ENCODE measurements at regions not wholly inside any gene's neighbourhood (a gene's known extent, or its start where the extent isn't known, plus 50 kb on each side); places are given as distances from the start of the nearest gene placed in this dataset.

DNA sequence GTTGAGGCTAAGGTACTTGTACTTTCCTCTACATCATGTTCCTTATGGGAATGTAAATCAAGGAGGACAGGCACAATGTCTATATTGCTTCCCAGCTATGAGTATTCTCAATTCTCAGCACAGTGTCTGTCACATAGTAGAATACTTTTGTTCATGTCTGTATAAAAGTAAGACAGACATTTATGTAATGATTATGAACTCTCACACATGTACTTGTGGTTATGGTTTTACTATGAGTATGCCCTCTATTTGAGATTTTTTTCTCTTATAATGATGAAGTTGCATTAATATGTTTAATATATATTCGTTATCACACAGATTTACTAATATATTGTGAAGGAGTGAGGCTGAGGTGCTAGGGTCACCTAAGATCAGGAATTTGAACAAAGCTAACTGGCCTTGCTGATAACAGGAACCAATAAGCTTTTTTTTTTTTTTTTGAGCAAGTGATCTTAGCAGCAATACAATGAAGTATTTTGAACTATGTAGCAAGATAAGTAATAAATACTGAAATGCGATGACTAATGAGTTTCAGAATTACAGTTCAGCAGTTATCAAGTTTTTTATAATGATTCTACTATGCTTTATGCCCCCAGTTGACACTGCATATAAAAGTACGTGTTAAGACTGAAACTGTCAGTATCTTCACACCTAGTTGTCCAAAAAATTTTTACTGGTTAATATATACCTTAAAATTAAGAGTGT is 623.1 kb downstream of the HTR1B start:
- intact Hi-C loops (cut with micrococcal nuclease), result no loop called here
- Histone ChIP-seq H2AFZ (ENCODE audit: low read depth, low read length, poor library complexity, severe bottlenecking) (no peak overlapping the region), H3K27me3 (ENCODE audit: insufficient read depth, low read length) (no peaks in the 10 kb centered on the region), H3K9ac (ENCODE audit: low read length) (no peak overlapping the region), H4K20me1 (ENCODE audit: insufficient read depth) (no peaks in the 10 kb centered on the region), H3K4me1 (ENCODE audit: control insufficient read depth in 1 of 2, insufficient read depth in 2 of 2, low read length in 2 of 2) (no peaks in the 10 kb centered on the region), H3K9me3 (ENCODE audit: control insufficient read depth in 1 of 2, insufficient read depth in 1 of 2, low read depth in 1 of 2, low read length in 2 of 2) (no peaks in the 10 kb centered on the region), H3K27ac (ENCODE audit: low read depth, low read length) (no peak overlapping the region), H3K79me2 (ENCODE audit: insufficient read depth, low read length) (no peaks in the 10 kb centered on the region), H3K9me2 (ENCODE audit: insufficient read depth) (no peaks in the 10 kb centered on the region), H3K4me2 (ENCODE audit: low read length) (no peak overlapping the region), H3K4me3 (replicated peaks in 1 of 2; ENCODE audit: low read depth in 1 of 2, low read length in 2 of 2) (no peak overlapping the region), H3K36me3 (ENCODE audit: control insufficient read depth in 1 of 2, insufficient read depth in 2 of 2, low read length in 2 of 2) (no peaks in the 10 kb centered on the region)
- no TSS peak for BruUV-seq (replicated peaks)
- DNase-seq (ENCODE audit: low read depth, low spot score), result no peak
- POLR2A ChIA-PET, result no interaction called here
- ATAC-seq, result no peak
- CTCF ChIA-PET, result no interaction called here
- RAD21 ChIA-PET (ENCODE audit: low non-redundant PET in 1 of 2, low total read pairs in 2 of 2, uncharacterized antibody in 2 of 2, unreplicated experiment in 2 of 2), result no interaction called here
- TF ChIP-seq POLR2AphosphoS5 (IDR thresholded peaks at IDR 0.05; ENCODE audit: low read depth, low read length), result no peak
- TF ChIP-seq CEBPB (IDR thresholded peaks at IDR 0.05; ENCODE audit: low read depth), result no peak
- no peak for TF ChIP-seq REST (IDR thresholded peaks at IDR 0.05; ENCODE audit: low read depth)
- no peak for TF ChIP-seq YY1 (IDR thresholded peaks at IDR 0.05; ENCODE audit: extremely low read depth, insufficient replicate concordance, low read depth, low read length)
- TF ChIP-seq EZH2phosphoT487 (IDR thresholded peaks at IDR 0.05; ENCODE audit: borderline replicate concordance), result no peak
- TF ChIP-seq ZFX (IDR thresholded peaks at IDR 0.05), result no peak
- TF ChIP-seq EZH2 (IDR thresholded peaks at IDR 0.05), result no peak
- TF ChIP-seq JUND (IDR thresholded peaks at IDR 0.05), result no peak
- no peak for TF ChIP-seq FOSL1 (IDR thresholded peaks at IDR 0.05; ENCODE audit: low read depth)
- TF ChIP-seq EGR1 (IDR thresholded peaks at IDR 0.05; ENCODE audit: low read depth), result no peak
- no peak for TF ChIP-seq POLR2A (IDR thresholded peaks at IDR 0.05; ENCODE audit: borderline replicate concordance, extremely low read depth, insufficient read depth, insufficient read length)
